NCI-H2171 treated with DMSO at 0.1 percent for 48 hours (cell line): ENCODE measurements at regions not wholly inside any gene's neighbourhood (a gene's known extent, or its start where the extent isn't known, plus 50 kb on each side); places are given as distances from the start of the nearest gene placed in this dataset.

Experiments
- DNase-seq: peaks from one replicate; lab custom pipeline; 2025; lab: John Stamatoyannopoulos, UW

- DNase-seq = peak; percentile 2
These were observed 366.5 kb upstream of the ARID1B start for GRCh38 chr6:156410649-156411048.

DNA sequence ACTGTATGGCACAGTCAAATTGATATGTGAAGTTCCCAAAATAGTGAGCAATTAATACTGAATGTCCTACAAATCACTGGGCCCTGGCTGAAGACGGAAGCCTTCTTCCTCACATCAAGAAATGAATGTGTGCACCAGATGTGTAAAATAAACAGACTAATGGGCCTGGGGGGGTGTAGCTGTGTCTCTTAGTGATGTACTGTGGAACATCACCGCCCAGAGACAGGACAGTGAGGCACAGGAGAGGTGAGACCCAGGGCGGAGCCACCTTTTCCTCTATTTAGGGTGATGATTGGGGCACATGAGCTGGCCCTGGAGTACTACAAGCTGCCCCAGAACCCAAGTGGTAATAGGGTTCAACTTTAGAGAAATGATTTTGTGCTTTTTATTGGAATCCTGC lies 368.5 kb upstream of the ARID1B start:
- no peak for DNase-seq

DNA sequence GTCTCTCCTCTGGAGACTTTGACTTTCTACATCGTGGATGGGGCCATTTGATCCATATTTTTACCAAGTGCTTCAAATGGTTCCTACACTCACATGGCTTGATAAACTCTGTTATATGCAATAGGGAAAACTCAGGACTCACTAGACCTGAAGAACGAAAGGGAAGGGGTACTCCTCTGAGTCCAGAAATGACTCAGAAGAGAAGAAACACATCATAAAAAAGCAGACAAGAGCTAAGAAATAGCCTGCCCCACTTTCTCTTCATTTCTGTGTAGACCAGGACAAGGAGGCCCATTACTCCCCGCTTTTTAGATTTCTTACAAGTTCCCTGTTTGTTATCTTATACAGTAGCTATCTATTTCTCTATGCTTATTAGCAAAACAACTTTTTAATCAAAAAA lies 369.8 kb upstream of the ARID1B start:
- DNase-seq = no peak

DNA sequence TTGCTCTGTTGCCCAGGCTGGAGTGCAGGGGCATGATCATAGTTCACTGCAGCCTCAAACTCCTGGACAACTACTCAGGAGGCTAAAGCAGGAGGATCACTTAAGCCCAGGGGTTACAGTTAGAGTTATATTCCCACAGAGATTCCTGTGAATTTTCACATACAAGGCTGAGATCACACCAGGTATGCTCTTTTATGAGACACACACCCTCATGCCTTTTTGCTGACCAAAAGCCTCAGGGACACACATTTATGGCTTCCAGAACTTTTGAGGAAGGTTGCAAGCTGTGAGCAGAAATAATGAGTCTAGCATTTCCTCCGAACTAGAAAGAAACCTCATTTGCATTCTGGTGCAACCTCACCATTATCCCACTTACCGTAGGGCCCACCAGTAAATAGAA lies 370.5 kb upstream of the ARID1B start:
- DNase-seq = no peak

GRCh38 chr6:156406099-156406498 lies 371.1 kb upstream of the ARID1B start:
- DNase-seq = no peak

DNA sequence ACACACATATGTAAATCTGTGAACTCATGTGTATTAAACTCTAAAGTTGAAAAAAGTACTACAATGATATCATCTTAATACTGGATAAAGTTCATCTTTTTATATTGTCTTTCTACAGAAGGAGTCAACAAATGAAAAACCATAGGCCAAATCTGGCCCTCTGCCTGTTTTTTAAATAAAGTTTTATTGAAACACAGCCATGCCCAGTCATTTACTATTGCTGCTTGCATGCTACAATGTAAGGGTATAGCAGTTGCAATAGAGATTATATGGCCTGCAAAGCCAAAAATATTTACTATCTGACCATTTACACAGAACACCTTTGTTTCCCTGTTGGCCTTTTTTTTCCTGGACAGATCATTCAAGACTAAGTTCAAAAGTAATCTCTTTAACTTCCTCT lies 374.6 kb upstream of the ARID1B start:
- no peak for DNase-seq

- no peak for DNase-seq
These were observed 375.0 kb upstream of the ARID1B start for GRCh38 chr6:156402227-156402626.

DNA sequence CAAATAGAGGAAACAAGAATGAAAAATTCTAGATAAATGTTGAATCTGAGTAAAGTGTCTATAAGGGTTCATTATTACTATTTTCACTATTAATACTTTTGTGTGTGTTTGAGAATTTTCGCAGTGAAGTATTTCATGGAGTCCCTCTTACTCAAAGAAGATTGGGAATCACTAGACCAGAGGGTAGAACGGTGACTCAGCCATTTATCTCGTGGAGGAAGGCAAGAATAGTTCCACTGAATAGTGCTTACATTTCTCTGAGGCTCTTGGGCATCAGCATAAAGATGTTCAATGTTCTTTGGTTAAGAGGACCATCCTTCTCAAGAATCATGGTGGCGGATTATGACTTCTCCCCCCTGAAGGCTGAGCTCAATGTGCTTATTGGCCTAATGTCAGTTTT lies 376.7 kb upstream of the ARID1B start:
- no peak for DNase-seq

- DNase-seq = no peak
These were observed 378.2 kb upstream of the ARID1B start for GRCh38 chr6:156398966-156399365.

DNA sequence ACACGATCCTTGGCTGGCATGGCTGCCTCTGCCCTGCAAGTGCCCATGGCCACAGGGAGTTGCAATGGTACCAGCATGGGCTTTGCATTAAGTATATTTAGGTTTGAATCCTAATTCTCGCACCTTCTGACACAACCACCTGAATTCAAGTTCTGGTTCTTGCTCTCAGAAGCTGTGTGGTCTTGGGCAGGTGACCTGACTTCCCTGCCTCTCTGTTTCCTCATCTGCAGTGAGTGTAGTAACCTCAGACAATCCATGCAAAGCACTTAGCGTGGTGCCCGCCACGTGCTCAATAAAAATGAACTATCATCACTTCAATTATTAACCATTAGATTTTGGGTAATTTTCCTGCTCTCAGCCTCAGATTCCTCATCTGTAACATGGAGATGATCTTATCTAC lies 378.8 kb upstream of the ARID1B start:
- DNase-seq = no peak

DNA sequence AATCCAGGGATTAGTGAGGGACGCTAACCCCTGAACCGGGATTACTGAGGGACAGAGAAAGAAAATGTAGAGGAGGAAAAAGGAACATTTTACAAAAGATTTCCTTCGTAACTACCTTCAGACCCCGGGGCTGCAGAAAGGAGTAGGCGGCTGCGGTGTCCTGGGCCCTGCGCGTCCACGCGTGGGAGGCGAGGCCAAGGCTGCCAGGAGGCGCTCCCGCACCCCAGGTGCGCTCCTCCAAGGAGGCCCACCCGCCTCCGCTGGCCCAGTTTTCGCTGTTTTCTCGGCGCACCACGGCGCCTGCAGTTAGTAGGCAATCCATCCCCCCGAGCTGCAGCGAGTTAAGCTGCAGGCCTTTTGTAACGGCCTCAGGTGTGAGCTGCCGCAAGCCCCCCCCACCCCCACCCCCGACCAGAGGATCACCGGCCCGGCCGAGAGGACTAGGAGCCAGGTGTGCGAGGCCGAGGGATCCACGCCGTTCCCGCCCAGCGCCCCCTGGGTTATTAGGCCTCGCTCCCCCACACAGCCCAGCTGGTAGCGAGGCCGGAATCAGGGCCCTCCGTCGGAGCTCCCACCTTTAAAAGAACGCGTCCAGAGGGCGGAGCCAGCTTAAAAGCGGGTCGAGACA lies 380.3 kb upstream of the ARID1B start:
- no peak for DNase-seq

- DNase-seq = no peak
These were observed 381.0 kb upstream of the ARID1B start for GRCh38 chr6:156396068-156396771.

DNA sequence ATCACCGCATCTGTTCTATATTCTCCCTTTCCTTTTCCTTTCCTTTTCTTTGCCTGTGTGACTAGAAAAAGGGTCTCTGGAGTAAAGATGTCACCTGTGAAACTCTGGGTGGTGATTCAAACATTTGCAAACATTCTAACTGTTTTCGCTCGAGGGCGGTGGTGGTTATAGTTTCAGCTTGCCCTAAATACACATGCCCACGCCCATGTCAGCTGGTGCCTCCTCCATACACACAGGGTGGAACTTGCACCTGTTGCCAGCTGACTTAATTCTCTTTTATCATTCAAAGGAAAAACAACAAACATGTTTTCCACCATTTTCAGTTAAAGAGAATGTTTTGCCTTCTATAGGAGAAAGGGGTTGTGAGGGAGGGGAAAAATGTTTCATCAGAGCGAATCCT lies 381.9 kb upstream of the ARID1B start:
- no peak for DNase-seq

DNA sequence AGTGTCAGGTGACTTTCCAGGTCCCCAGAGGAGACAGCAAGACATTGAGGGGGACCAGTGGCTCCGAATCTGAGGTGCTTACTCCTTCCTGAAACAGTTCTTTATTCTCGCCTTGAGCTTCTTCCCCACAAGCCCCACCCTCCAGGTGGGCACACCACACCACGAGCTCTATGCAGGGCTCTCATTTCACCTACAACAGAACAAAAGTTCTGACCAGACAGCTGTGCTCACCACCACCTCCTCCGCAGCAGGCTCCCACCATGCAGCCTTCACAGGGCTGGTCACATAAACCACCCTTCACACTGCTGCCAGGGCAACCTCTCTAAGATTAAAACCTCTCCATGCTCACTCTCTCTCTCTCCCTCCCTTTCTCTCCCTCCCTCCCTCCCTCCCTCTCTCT lies 384.5 kb upstream of the ARID1B start:
- DNase-seq = no peak

- no peak for DNase-seq
These were observed 385.2 kb upstream of the ARID1B start for GRCh38 chr6:156391977-156392376.

DNA sequence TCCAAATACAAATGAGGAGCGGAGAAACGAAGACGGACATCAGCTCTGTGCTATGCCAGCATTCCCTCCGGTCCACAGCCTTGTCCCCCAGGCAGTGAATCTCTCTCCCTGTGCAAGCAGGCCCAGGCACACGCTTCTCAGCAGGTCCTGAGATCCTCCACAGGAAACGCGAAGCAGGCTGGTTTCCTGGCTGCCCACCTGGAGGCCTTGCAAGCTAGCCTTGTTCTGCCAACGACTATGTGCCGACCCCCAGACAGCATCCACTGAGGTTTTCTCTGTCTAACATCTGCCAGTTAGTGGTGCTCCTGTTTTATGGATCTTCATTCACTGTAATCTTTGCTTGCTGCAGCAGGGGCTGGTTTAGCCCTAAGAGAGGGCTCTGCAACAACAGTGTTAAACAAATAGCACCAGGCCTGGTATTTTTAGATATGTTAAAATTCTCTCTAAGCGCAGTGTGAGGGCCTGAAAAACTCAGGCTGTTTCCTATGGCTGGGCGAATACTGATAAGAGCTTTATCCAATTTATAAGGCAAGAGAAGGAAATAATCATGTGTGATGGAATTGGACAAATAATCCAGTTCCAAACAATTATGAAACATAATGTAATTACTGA lies 386.0 kb upstream of the ARID1B start:
- DNase-seq = no peak

- no peak for DNase-seq
These were observed 386.6 kb upstream of the ARID1B start for GRCh38 chr6:156390621-156391020.

GRCh38 chr6:156389296-156389695 lies 387.9 kb upstream of the ARID1B start:
- DNase-seq = no peak

DNA sequence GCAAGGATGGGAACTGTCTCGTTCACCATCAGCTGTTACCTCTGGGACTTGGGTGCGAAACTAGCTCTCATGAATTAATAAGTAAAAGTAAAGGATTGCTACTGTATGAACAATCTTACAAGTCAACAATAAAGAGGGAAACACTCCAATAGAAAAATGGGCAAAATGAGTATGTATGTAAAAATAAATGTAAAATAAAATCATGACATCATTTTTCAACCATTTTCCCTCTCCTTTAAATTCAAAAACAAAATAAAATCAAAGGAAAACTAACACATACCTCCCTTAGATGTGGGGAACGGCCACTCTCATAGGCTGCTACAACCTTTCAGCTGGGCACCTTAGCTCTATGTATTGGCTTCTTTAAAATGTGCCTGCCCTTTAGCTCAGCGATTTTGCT lies 389.7 kb upstream of the ARID1B start:
- no peak for DNase-seq

DNA sequence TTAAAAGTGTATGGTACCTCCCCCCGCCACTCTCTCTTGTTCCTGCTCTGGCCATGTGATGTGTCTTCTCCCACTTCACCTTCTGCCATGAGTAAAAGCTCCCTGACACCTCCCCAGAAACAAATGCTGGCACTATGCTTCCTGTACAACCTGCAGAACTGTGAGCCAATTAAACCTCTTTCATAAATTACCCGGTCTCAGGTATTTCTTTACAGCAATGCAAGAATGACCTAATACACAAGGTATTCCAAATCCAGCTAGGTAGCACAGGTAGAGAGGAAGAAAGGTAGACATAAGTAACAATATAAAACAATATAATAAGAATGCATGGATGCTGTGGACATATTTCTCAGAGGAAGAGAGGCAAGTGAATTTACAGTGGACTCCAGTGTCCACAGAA lies 394.1 kb upstream of the ARID1B start:
- DNase-seq = no peak

DNA sequence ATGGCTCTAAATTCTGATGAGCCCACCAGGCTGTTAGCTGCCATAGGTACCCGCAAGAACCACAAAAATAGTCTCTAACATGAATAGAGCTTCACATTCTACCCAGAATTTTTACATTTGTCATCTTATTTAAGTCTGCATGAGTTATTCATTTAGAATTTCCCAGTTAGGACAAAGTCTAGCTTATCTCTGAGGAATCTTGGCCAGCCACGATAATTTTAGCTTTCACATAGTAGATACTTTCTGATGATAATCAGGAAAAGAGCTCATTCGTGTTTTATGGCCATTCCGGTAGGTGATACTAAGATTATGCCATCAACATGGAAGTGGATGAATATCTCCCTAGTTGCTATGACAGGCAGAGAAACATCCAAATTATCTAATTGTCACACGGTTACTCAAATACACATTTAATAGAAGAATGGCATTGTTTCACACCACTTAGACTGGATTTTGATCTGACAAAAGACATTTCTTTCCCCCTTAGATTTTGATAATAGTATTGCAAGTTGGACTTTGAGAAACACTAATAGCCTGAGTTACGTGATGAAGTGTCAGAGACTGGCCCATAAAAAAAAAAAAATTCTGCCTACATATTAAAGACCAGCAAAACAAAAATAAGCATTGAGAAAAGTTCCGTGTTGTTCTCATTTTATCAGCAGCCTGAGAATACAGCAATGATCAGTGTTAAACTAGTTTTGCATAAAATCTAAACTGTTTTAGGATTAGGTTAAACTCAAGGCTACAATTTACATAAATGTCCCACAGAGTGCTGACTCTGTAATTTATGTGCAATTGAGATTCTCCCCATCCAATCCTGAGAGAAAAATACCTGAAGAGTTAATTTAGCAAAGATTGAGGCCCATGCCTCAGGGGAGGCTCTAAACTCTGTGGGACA lies 397.5 kb upstream of the ARID1B start:
- DNase-seq = no peak

DNA sequence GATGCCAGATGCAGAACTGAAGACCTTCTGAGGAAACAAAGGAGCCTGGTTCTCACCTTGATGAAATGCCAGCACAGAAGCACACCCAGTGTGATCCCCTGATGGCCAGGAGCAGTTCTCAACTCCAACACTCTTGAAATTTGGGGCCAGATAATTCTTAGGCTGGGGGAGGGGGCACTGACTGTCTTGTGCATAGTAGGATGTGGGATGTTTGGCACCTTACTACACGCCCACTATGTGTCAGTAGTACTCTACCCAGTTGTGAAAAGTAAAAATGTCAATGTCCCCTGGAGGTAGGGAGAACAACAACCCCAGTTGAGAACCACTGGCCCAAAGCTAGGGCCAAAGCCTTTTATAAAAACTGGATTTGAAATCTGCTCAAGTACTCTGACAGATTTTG lies 398.3 kb upstream of the ARID1B start:
- no peak for DNase-seq

- DNase-seq = no peak
These were observed 401.1 kb upstream of the ARID1B start for GRCh38 chr6:156376091-156376490.
